ENCODE measurements at regions not wholly inside any gene's neighbourhood (a gene's known extent, or its start where the extent isn't known, plus 50 kb on each side); places are given as distances from the start of the nearest gene placed in this dataset.

GRCh38 chr1:245007852-245008251 is 143.5 kb upstream of the HNRNPU start:
- no peak for ATAC-seq
- Mint-ChIP-seq H3K27me3 (ENCODE audit: insufficient read depth, low read depth, poor library complexity) (peaks cover 2% of the 10 kb centered on the region), H3K9me3 (no peaks in the 10 kb centered on the region), H3K4me1 (peaks cover 4% of the 10 kb centered on the region; the same call in 1 of the 3 replicates), H3K4me3 (no peak overlapping the region), H3K27ac (peak overlapping the region; percentile 36; the same call in 1 of the 2 replicates), H3K36me3 (ENCODE audit: low read depth) (0 out of 3 replicates have a peak, but pooled peaks cover 3% of the 10 kb centered on the region)
- H4K20me1 ChIP-seq (replicated peaks; ENCODE audit: insufficient read depth): no peaks in the 10 kb centered on the region
- H3K79me2 ChIP-seq (replicated peaks; ENCODE audit: insufficient read depth): no peaks in the 10 kb centered on the region
- DNase-seq (ENCODE audit: low spot score): no peak
- H3K27me3 ChIP-seq (ENCODE audit: insufficient read depth): no peaks in the 10 kb centered on the region
- no peak overlapping the region for H3K4me2 ChIP-seq
- no peaks in the 10 kb centered on the region for H3K9me2 ChIP-seq (ENCODE audit: insufficient read depth)
- H3F3A ChIP-seq (replicated peaks; ENCODE audit: low read depth): no peaks in the 10 kb centered on the region
- H2AFZ ChIP-seq: no peak overlapping the region
- H3K4me3 ChIP-seq: no peak overlapping the region
- no peaks in the 10 kb centered on the region for H3K36me3 ChIP-seq (ENCODE audit: insufficient read depth)
- H3K27ac ChIP-seq (ENCODE audit: low read depth): no peak overlapping the region
- no peaks in the 10 kb centered on the region for H3K4me1 ChIP-seq (ENCODE audit: insufficient read depth)
- no peak for TF ChIP-seq ZNF462 (CRISPR knock-in tag; IDR thresholded peaks at IDR 0.05)
- no peak for TF ChIP-seq POLR2AphosphoS5 (IDR thresholded peaks at IDR 0.05; ENCODE audit: low read depth)
- TF ChIP-seq REST (IDR thresholded peaks at IDR 0.05; ENCODE audit: unreplicated experiment): no peak
- TF ChIP-seq ZNF114 (CRISPR knock-in tag; IDR thresholded peaks at IDR 0.05): no peak
- no peak for TF ChIP-seq EZH2phosphoT487 (IDR thresholded peaks at IDR 0.05; ENCODE audit: unreplicated experiment)
- TF ChIP-seq CTCF (conservative IDR thresholded peaks at IDR 0.05; ENCODE audit: low read depth in 2 of 2): no peak
- TF ChIP-seq ETS1 (IDR thresholded peaks at IDR 0.05): no peak
- no peak for TF ChIP-seq JUNB (IDR thresholded peaks at IDR 0.05; ENCODE audit: unreplicated experiment)
- TF ChIP-seq EZH2 (IDR thresholded peaks at IDR 0.05; ENCODE audit: low read depth, unreplicated experiment): no peak
- no peak for TF ChIP-seq STAT1 (IDR thresholded peaks at IDR 0.05; ENCODE audit: unreplicated experiment)
- no peak for TF ChIP-seq NANOG (IDR thresholded peaks at IDR 0.05; ENCODE audit: borderline replicate concordance)
- TF ChIP-seq ZNF331 (CRISPR knock-in tag; IDR thresholded peaks at IDR 0.05; ENCODE audit: low read depth): no peak
- TF ChIP-seq CREB1 (CRISPR knock-in tag; IDR thresholded peaks at IDR 0.05; ENCODE audit: low read depth): no peak
